Breast epithelium (tissue), 4 donors: ENCODE measurements at regions not wholly inside any gene's neighbourhood (a gene's known extent, or its start where the extent isn't known, plus 50 kb on each side); places are given as distances from the start of the nearest gene placed in this dataset.

ENCODE experiments used
- DNase-seq, 2 donors: peaks; one replicate each; pipeline ENCODE4 v3.0.0-alpha.2; 2019; ENCODE audit warnings: low spot score in 2 of 2
- H3K27ac ChIP-seq, 2 donors: fragments of 200-600 bp; sonication (generic) in 1 of 2; one replicate each; pipeline ENCODE4 v1.5.1; 2016 to 2019; ENCODE audit warnings: mild to moderate bottlenecking in 1 of 2
- H3K27me3 ChIP-seq, 2 donors: fragments of 200-600 bp; sonication (generic) in 1 of 2; one replicate each; pipeline versions ENCODE4 v1.5.1 to v1.6.0; 2017 to 2019; ENCODE audit warnings: control low read depth in 1 of 2, mild to moderate bottlenecking in 1 of 2
- H3K36me3 ChIP-seq: fragments of 200-600 bp; one replicate; pipeline ENCODE4 v1.5.1; 2019
- H3K4me1 ChIP-seq, 2 donors: fragments of 200-600 bp; sonication (generic); one replicate each; pipeline ENCODE4 v1.5.1; 2016 to 2019; ENCODE audit warnings: control low read depth in 1 of 2
- H3K4me3 ChIP-seq, 3 donors: fragments of 200-600 bp; sonication (generic); 1 replicate in 2 of 3; 2 replicates in 1 of 3; pipeline ENCODE4 v1.5.1; 2016 to 2019; ENCODE audit warnings: mild to moderate bottlenecking in 3 of 3, moderate library complexity in 2 of 3
- H3K9me3 ChIP-seq, 2 donors: fragments of 200-600 bp; sonication (generic) in 1 of 2; one replicate each; pipeline ENCODE4 v1.5.1; 2016 to 2019; ENCODE audit warnings: control low read depth in 1 of 2
- POLR2A ChIP-seq: fragments of 450-650 bp; IDR thresholded peaks from one replicate; pipeline ENCODE4 v1.6.1; 2016; ENCODE audit warnings: antibody characterized with exemption, mild to moderate bottlenecking, moderate library complexity
- POLR2AphosphoS5 ChIP-seq, 3 donors: sonication (generic); formaldehyde crosslinking; IDR thresholded peaks; one replicate each; pipeline ENCODE4 v1.6.1; 2017; ENCODE audit warnings: antibody characterized with exemption in 3 of 3
- intact Hi-C: fragments of 100-400 bp; cut with DNase I; formaldehyde crosslinking; loops from one replicate; pipeline ENCODE4 v1.15.1; 2023; ENCODE audit warnings: low total_unique reads
- TF ChIP-seq, protein P1 (sequence below), 3 donors: fragments of 450-650 bp; IDR thresholded peaks; one replicate each; pipeline ENCODE4 v1.5.1; 2016 to 2017; ENCODE audit warnings: antibody characterized with exemption in 3 of 3, mild to moderate bottlenecking in 3 of 3, moderate library complexity in 3 of 3

- Histone ChIP-seq H3K4me3 (no peak overlapping the region), H3K27ac (no peak overlapping the region), H3K36me3 (no peaks in the 10 kb centered on the region), H3K9me3 (no peaks in the 10 kb centered on the region), H3K4me1 (no peaks in the 10 kb centered on the region), H3K27me3 (no peaks in the 10 kb centered on the region)
- TF ChIP-seq POLR2AphosphoS5 (IDR thresholded peaks at IDR 0.05) (no peak), POLR2A (no peak)
- TF ChIP-seq, protein P1, sequence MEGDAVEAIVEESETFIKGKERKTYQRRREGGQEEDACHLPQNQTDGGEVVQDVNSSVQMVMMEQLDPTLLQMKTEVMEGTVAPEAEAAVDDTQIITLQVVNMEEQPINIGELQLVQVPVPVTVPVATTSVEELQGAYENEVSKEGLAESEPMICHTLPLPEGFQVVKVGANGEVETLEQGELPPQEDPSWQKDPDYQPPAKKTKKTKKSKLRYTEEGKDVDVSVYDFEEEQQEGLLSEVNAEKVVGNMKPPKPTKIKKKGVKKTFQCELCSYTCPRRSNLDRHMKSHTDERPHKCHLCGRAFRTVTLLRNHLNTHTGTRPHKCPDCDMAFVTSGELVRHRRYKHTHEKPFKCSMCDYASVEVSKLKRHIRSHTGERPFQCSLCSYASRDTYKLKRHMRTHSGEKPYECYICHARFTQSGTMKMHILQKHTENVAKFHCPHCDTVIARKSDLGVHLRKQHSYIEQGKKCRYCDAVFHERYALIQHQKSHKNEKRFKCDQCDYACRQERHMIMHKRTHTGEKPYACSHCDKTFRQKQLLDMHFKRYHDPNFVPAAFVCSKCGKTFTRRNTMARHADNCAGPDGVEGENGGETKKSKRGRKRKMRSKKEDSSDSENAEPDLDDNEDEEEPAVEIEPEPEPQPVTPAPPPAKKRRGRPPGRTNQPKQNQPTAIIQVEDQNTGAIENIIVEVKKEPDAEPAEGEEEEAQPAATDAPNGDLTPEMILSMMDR (IDR thresholded peaks at IDR 0.05): no peak
- DNase-seq: no peak
- intact Hi-C loops: no loop called here
Measured at GRCh38 chr6:141261016-141261671, 871.6 kb upstream of the GJE1 start.

DNA sequence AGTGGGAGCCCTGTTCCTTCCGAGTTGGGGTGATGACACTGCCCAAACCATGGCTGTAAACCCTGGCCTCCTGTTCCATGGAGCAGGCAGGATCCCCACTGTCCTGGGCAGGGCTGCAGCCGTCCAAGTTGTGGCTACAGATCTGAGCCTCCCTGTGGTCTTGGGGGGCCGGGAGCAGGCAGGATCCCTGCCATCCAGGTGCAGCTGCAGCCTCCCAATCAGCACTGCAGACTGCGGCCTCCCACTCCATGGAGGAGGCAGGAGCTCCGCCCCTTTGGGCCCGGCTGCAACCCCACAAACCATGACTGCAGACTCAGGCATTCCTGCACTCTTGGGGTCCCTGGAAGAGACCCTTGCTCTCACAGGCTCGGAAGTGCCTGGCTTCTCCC, 872.1 kb upstream of the GJE1 start:
- Histone ChIP-seq H3K36me3 (no peaks in the 10 kb centered on the region), H3K4me3 (no peak overlapping the region), H3K27me3 (no peaks in the 10 kb centered on the region), H3K9me3 (no peaks in the 10 kb centered on the region), H3K4me1 (no peaks in the 10 kb centered on the region), H3K27ac (no peak overlapping the region)
- intact Hi-C loops: no loop called here
- no peak for DNase-seq
- TF ChIP-seq POLR2A (no peak), POLR2AphosphoS5 (IDR thresholded peaks at IDR 0.05) (no peak)
- TF ChIP-seq, protein P1 (IDR thresholded peaks at IDR 0.05): no peak

GRCh38 chr6:141259807-141260206, 872.9 kb upstream of the GJE1 start:
- no peak for DNase-seq
- Histone ChIP-seq H3K36me3 (no peaks in the 10 kb centered on the region), H3K27me3 (no peaks in the 10 kb centered on the region), H3K4me1 (no peaks in the 10 kb centered on the region), H3K9me3 (no peaks in the 10 kb centered on the region), H3K27ac (no peak overlapping the region), H3K4me3 (no peak overlapping the region)
- intact Hi-C loops: no loop called here
- TF ChIP-seq, protein P1 (IDR thresholded peaks at IDR 0.05): no peak
- TF ChIP-seq POLR2A (no peak), POLR2AphosphoS5 (IDR thresholded peaks at IDR 0.05) (no peak)

DNA sequence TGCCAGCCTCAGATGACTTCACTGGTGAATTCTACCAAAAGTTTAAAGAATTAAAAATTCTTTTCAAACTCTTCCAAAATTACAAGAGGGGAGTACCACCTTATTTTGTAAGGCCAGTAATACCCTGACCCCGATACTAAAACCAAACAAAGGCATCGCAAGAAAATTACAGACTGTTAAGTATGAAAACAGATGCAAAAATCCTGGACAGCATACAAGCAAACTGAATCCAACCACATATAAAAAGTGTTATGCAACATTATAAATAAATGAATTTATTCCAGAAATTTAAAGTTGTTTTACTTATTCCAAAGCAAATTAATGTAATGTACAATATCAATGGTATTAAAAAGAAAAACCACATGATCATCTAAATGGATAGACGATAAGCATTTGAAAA, 873.6 kb upstream of the GJE1 start:
- Histone ChIP-seq H3K9me3 (no peaks in the 10 kb centered on the region), H3K4me3 (no peak overlapping the region), H3K27me3 (no peaks in the 10 kb centered on the region), H3K27ac (no peak overlapping the region), H3K4me1 (no peaks in the 10 kb centered on the region), H3K36me3 (no peaks in the 10 kb centered on the region)
- intact Hi-C loops: no loop called here
- TF ChIP-seq POLR2A (no peak), POLR2AphosphoS5 (IDR thresholded peaks at IDR 0.05) (no peak)
- TF ChIP-seq, protein P1 (IDR thresholded peaks at IDR 0.05): no peak
- DNase-seq: no peak

DNA sequence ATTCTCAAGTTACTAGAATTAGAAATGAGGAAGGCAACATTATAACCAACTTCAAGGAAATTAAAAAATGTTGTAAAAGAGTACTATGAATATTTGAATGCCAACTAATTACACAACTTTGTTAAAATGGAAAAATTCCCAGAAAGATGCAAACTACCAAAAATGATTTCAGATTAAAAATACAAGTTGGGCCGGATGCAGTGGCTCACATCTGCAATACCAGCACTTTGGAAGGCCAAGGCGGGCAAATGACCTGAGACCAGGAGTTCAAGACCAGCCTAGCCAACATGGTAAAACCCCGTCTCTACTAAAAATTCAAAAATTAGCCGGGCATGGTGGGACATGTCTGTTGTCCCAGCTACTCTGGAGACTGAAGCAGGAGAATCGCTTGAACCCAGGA, 874.2 kb upstream of the GJE1 start:
- H3K36me3 ChIP-seq: no peaks in the 10 kb centered on the region
- H3K27me3 ChIP-seq: no peaks in the 10 kb centered on the region
- H3K27ac ChIP-seq: no peak overlapping the region
- H3K9me3 ChIP-seq: no peaks in the 10 kb centered on the region
- no peaks in the 10 kb centered on the region for H3K4me1 ChIP-seq
- intact Hi-C loops: no loop called here
- H3K4me3 ChIP-seq: no peak overlapping the region
- no peak for DNase-seq
- TF ChIP-seq POLR2A: no peak
- TF ChIP-seq, protein P1 (IDR thresholded peaks at IDR 0.05): no peak
- no peak for TF ChIP-seq POLR2AphosphoS5 (IDR thresholded peaks at IDR 0.05)
